SKM-1 (cell line): ENCODE measurements at regions not wholly inside any gene's neighbourhood (a gene's known extent, or its start where the extent isn't known, plus 50 kb on each side); places are given as distances from the start of the nearest gene placed in this dataset.

Experiments
- DNase-seq: peaks from one replicate; lab custom pipeline; 2025; ENCODE audit not compliant: unreplicated experiment; lab: John Stamatoyannopoulos, UW

- no peak for DNase-seq
These were observed 457.8 kb downstream of the RASEF start for GRCh38 chr9:82604947-82605656.

GRCh38 chr9:82605657-82606031, 457.3 kb downstream of the RASEF start:
- DNase-seq = no peak

DNA sequence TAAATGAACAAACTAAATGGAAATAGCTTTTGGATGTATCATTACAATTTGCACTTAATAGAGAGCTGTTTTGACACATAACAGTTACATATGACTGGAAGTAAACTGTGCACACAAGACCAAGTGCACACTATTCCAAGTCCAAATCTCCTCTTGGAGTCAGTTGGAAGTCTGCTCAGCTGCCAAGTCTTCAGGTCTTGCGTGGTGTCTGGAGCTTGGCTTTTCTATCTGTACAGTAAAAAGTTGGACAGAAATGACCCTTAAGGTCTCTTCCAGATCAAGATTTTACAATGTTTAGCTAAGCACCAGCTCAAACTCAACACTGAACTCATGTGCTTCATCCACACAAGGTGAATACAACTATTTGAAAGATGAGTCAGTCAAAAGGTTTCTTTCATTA, 456.9 kb downstream of the RASEF start:
- no peak for DNase-seq

DNA sequence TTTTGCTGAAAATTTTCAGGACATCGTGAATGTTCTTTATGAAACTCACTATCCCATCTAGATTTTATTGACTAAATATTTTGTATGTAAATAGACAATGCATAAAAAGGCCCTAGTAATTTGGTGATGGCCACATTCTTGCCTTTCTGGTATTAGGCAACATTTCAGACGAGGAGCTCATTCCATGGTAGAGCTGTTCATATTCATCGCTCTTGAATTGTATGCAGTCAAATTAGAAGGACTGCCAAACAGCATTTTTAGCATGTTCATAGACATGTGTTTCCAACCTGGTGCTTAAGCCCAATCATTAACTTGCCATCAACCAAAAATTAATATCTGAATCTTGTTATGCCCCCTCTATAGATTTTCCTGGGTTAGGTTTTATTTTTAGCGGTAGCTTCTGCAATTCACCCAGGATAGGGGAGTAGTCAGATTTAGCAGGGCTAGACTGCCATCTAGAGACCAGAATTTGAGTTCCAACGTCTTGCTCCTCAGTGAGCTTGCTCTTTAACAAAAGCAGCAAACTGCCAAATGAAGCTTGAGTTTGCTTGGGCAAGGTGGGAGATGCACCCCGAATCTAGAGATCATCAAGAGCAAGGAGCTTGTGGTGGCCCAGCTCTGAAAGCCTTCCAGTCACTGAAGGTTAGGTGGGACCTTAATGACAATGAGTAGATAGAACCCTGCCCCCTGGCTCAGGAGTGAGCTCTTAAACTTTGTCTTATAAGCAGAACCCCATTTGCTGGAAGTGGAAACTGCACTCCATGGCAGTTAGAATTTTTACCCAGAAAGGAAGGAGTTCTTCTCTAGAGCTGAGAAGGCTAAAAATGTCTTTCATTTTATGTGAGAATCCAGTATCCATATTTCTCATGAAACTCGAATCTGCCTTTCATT, 456.2 kb downstream of the RASEF start:
- no peak for DNase-seq

GRCh38 chr9:82608487-82608886, 454.5 kb downstream of the RASEF start:
- DNase-seq = no peak

GRCh38 chr9:82612942-82613341, 450.0 kb downstream of the RASEF start:
- DNase-seq = no peak

- no peak for DNase-seq
These were observed 449.4 kb downstream of the RASEF start for GRCh38 chr9:82613498-82613897.

DNA sequence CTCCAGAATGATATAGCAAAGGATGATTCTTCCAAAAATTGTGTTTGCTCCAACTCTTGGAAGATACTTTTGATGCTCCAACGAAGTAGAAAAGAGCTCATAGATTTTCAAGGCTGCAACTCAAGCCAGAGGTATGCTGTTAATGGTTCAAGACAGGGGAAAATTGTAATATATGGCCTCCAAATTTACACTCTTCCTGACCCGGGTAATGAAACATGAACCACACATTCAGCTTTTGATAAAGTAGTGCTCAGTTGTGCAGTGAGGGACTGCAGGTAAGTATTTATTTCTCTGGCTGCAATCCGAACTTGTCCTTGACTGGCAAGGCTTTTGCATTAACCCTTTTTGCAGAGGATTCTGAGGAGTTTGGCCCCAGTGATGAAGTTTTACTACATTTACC, 446.4 kb downstream of the RASEF start:
- no peak for DNase-seq

DNA sequence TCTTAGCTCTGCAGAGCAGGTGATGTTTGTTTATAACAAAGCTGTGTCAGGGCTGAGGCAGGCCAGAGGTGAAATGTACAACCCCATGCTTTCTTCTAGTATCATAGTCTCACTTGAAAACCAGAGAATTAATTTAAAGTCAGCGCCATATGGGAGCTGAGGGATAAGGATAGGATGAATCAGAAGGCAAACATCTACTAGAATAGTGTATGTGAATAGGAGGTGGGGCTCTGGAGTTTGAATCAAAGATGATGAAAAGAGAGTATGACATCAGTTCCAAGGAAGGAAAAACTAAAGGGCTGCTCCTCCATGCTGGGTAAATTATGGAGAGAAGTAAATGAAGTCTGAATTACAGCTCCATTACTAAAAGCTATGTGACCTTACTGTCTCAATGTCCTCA, 441.5 kb downstream of the RASEF start:
- DNase-seq = no peak

GRCh38 chr9:82637368-82637767, 425.6 kb downstream of the RASEF start:
- no peak for DNase-seq

DNA sequence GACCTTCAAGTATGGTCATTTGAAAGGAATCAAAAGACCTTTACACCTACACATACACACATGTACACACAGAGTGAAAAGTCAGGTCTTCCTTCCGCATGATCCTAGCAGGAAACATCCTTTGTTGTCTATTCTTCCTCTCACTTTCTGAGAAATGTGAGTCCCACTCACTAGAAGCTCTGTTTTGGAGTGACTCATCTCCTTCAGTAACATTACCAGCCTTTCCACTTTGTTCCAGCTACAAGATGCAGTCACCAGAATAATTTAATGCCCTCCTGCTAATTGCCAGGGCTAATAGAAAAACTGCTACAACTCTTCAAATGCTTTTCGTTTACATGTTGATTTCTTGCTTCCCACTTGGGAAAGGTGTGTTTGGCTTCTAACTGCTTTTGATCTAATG, 417.3 kb downstream of the RASEF start:
- DNase-seq = no peak

DNA sequence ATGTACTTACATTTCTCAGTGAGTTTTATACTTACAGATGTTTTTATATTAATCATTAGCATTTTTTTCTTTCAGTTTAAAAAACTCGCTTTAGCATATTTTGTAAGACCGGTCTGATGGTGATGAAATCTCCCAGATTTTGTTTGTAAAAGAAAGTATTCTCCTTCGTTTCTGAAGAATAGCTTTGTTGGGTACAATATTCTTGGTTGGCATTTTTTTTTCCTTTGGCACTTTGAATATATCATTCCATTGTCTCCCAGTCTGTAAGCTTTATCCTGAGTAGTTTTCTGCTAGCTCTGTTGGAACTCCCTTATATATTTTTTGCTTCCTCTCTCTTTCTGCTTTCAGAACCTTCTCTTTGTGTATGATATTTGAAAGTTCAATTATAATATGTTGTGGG, 412.6 kb downstream of the RASEF start:
- DNase-seq = no peak

GRCh38 chr9:82651474-82651873, 411.5 kb downstream of the RASEF start:
- DNase-seq = no peak

DNA sequence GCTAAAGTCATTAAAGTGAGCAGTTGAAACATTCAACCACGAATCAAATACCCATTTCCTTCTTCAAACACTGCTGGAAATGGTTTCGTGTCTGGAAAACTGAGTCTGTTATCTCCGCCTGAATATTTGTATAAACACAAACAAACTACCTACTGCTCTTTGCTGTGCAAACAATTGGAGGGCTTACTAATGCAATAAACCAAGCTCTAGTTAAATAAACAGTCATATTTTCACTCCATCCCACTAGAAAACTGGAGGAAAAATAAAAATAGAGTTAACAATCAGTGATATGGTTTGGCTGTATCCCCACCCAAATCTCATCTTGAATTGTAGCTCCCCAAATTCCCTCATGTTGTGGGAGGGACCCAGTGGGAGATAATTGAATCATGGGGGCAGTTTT, 397.6 kb downstream of the RASEF start:
- DNase-seq = no peak

- DNase-seq = no peak
These were observed 394.2 kb downstream of the RASEF start for GRCh38 chr9:82668689-82669199.

DNA sequence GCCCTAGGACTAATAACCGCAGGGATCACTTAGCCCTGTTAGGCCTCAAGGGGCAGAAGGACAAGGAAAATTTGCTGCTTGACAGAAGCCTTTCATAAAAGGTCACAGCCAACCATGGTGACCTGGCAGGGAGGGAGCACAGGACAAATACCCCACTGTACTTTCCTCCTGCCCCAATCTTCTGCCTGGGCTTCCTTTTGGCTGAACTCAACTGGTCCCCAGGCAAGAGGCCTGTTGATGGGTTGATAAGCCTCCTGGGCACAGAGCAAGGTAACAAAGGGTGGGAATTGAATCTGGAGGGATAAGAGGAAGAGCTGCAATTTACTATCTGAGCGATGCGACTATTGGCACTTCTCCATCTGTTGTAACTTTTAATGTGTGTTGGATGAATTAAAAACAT, 392.9 kb downstream of the RASEF start:
- no peak for DNase-seq

DNA sequence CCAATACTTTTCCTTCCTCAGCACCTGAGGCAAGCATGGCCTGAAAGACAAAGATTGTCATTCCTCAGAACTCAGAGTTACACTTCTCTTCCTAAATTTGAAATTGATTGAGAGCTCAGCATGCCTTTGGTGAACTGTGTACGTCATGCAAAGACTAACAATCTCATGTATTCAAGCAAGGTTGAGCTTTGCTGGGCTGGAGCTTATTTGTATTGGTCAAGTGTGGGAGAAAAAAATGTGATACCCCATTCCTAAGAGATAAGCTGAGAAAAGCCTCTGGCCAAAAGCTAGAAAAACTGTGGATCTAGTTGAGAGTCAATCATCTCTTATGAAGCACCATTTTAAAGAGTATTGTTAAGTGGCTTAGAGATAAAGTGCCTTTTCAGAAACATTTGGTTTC, 392.2 kb downstream of the RASEF start:
- DNase-seq = no peak

DNA sequence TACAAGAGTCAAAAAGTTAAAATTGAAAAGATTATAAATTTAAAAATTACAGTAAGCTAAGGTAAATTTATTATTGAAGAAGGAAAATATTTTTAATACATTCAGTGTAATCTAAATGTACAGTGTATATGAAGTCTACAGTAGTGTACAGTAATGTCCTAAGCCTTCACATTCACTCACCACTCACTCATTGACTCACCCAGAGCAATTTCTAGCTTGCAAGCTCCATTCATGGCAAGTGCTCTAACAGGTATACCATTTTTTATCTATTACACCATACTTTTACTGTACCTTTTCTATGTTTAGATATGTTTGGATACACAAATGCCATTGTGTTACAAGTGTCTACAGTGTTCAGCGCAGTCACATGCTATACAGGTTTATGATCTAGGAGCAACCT, 389.7 kb downstream of the RASEF start:
- no peak for DNase-seq

- no peak for DNase-seq
These were observed 389.0 kb downstream of the RASEF start for GRCh38 chr9:82673919-82674318.

DNA sequence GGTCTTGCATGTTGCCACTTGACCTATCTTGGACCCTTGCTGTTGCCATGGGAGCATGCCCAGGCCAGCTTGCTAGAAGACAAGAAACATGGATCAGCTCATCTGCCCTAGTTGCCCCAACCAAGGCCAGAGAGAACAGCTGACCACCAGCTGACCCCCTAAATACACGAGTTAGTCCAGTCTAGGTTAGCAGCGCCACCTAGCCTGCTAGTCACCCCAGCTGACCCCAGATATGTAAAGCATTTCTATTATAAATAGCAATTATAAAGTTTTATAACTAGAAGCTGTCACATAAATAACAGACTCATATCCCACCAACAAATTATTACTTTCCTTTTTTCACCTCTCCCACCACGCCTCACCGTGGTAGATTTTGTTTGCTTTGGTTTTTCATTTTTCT, 387.8 kb downstream of the RASEF start:
- no peak for DNase-seq

DNA sequence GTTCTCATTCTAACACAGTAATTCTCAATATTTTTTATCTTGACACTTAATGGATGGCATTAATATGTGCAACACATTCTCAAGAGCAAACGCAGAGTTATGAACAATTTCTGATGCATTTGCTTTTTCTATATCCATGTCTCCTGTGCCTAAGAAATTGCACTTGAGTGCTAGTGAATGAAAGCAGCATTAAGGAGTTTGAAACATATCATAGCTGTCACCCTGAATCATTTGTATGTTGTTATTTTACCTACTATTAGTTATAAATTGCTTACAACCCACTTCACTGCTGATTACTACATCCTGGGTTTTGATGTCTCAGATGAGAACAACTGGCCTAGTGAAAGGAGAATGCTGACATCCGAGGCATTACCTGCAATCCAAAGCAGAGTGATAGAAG, 387.3 kb downstream of the RASEF start:
- no peak for DNase-seq

DNA sequence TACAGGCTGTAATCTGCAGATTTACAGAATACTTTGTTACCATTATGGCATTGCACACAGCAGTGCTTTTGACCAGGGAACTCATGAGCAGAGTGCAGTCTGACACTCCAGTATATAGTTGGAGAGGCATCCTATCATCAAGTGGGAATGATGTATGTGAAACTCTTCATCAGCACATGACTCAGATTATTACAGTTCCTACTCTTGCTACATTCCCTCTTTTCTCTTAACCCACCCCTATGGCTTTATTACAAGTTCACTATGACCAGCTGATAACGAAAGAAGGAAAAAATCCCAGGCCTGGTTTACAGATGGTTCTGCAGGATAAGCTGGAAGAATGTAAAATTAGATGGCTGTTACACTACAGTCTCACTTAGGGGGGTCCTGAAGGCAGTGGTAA, 385.9 kb downstream of the RASEF start:
- no peak for DNase-seq
